HEK293 (cell line): ENCODE measurements at regions not wholly inside any gene's neighbourhood (a gene's known extent, or its start where the extent isn't known, plus 50 kb on each side); places are given as distances from the start of the nearest gene placed in this dataset.

ENCODE experiments used
- CTCF ChIA-PET: fragments of 350-600 bp; formaldehyde crosslinking; extraction: SDS; loops from one replicate; lab custom pipeline; 2021; ENCODE audit warnings: antibody characterized with exemption; lab: Yijun Ruan, JAX
- POLR2A ChIA-PET: fragments of 300-600 bp; formaldehyde crosslinking; extraction: SDS; loops from one replicate; lab custom pipeline; 2020; ENCODE audit warnings: antibody characterized with exemption, inconsistent platforms; lab: Yijun Ruan, JAX
- H3K27ac ChIP-seq: fragments of 200-500 bp; sonication (Bioruptor generic); 2 replicates; pipeline ENCODE4 v1.5.1; 2014; ENCODE audit warnings: low read depth, low read length, control low read depth, inconsistent platforms; ENCODE audit errors: extremely low read depth
- H3K36me3 ChIP-seq, 2 experiments: fragments of 200-500 bp in 1 of 2; sonication (Bioruptor generic) in 1 of 2; 1 replicate in 1 of 2; 2 replicates in 1 of 2; pipeline ENCODE4 v1.5.1; 2014 to 2017; ENCODE audit warnings: inconsistent platforms in 2 of 2, low read length in 2 of 2; ENCODE audit not compliant: control insufficient read depth in 2 of 2, insufficient read depth in 1 of 2
- H3K4me1 ChIP-seq: fragments of 200-500 bp; sonication (Bioruptor generic); 2 replicates; pipeline ENCODE4 v1.5.1; 2014; ENCODE audit warnings: mild to moderate bottlenecking, low read length, inconsistent platforms; ENCODE audit not compliant: control insufficient read depth, insufficient read depth
- H3K4me3 ChIP-seq: 2 replicates; pipeline ENCODE4 v1.5.1; 2011; ENCODE audit warnings: low read depth, mild to moderate bottlenecking, control low read depth, low read length, moderate library complexity
- H3K9me3 ChIP-seq: fragments of 200-500 bp; sonication (Bioruptor generic); 2 replicates; pipeline ENCODE4 v1.5.1; 2014; ENCODE audit warnings: low read depth, low read length, inconsistent platforms; ENCODE audit not compliant: control insufficient read depth, insufficient read depth
- BCL6B ChIP-seq: fragments of 450-650 bp; formaldehyde crosslinking; IDR thresholded peaks from 2 replicates; pipeline ENCODE4 v1.5.1; 2017; ENCODE audit warnings: missing biosample characterization, missing genetic modification characterization
- GLIS1 ChIP-seq: fragments of 450-650 bp; formaldehyde crosslinking; IDR thresholded peaks from 2 replicates; pipeline ENCODE4 v1.5.1; 2016; ENCODE audit warnings: missing biosample characterization, missing genetic modification characterization
- HOXC10 ChIP-seq: sonication (generic); formaldehyde crosslinking; IDR thresholded peaks from 2 replicates; pipeline ENCODE4 v1.8.1; 2023; ENCODE audit warnings: mild to moderate bottlenecking, missing genetic modification reagents
- MYNN ChIP-seq: fragments of 450-650 bp; formaldehyde crosslinking; IDR thresholded peaks from 2 replicates; pipeline ENCODE4 v1.5.1; 2016; ENCODE audit warnings: missing biosample characterization, missing genetic modification characterization, borderline replicate concordance
- PATZ1 ChIP-seq: fragments of 450-650 bp; formaldehyde crosslinking; IDR thresholded peaks from 2 replicates; pipeline ENCODE4 v1.5.1; 2016; ENCODE audit warnings: missing biosample characterization, missing genetic modification characterization
- PRDM1 ChIP-seq: fragments of 450-650 bp; formaldehyde crosslinking; IDR thresholded peaks from 2 replicates; pipeline ENCODE4; 2016; ENCODE audit warnings: missing biosample characterization, missing genetic modification characterization
- TCF7L2 ChIP-seq: IDR thresholded peaks from 2 replicates; pipeline ENCODE4 v1.6.1; 2011; ENCODE audit warnings: low read depth, mild to moderate bottlenecking, inconsistent platforms, low read length, moderate library complexity, borderline replicate concordance
- TRIM28 ChIP-seq: IDR thresholded peaks from 2 replicates; pipeline ENCODE4 v1.6.1; 2011; ENCODE audit warnings: low read length, control low read depth, borderline replicate concordance
- ZBTB17 ChIP-seq: fragments of 450-650 bp; formaldehyde crosslinking; IDR thresholded peaks from 2 replicates; pipeline ENCODE4 v1.5.1; 2016; ENCODE audit warnings: missing biosample characterization, missing genetic modification characterization
- ZBTB44 ChIP-seq: fragments of 450-650 bp; IDR thresholded peaks from 2 replicates; pipeline ENCODE4 v1.5.1; 2018; ENCODE audit warnings: missing biosample characterization, mild to moderate bottlenecking, missing genetic modification characterization
- ZBTB7A ChIP-seq: fragments of 450-650 bp; formaldehyde crosslinking; IDR thresholded peaks from 2 replicates; pipeline ENCODE4 v1.5.1; 2016; ENCODE audit warnings: low read depth, missing biosample characterization, missing genetic modification characterization
- ZBTB8A ChIP-seq: fragments of 450-650 bp; formaldehyde crosslinking; IDR thresholded peaks from 2 replicates; pipeline ENCODE4 v1.5.1; 2016; ENCODE audit warnings: missing biosample characterization, missing genetic modification characterization
- ZNF157 ChIP-seq: fragments of 450-650 bp; formaldehyde crosslinking; IDR thresholded peaks from 2 replicates; pipeline ENCODE4 v1.5.1; 2016; ENCODE audit warnings: missing biosample characterization, missing genetic modification characterization
- ZNF16 ChIP-seq: fragments of 450-650 bp; formaldehyde crosslinking; IDR thresholded peaks from 2 replicates; pipeline ENCODE4 v1.5.1; 2016; ENCODE audit warnings: low read depth, missing biosample characterization, missing genetic modification characterization
- ZNF211 ChIP-seq: fragments of 450-650 bp; formaldehyde crosslinking; IDR thresholded peaks from 2 replicates; pipeline ENCODE4 v1.5.1; 2016; ENCODE audit warnings: low read depth, missing biosample characterization, missing genetic modification characterization
- ZNF248 ChIP-seq: fragments of 450-650 bp; formaldehyde crosslinking; IDR thresholded peaks from 2 replicates; pipeline ENCODE4 v1.5.1; 2017; ENCODE audit warnings: missing biosample characterization, missing genetic modification characterization
- ZNF274 ChIP-seq, 2 experiments: fragments of 200-500 bp in 1 of 2; fragments of 450-650 bp in 1 of 2; sonication (Bioruptor generic) in 1 of 2; formaldehyde crosslinking in 1 of 2; IDR thresholded peaks; 2 replicates each; pipeline versions ENCODE4 v1.5.1 to v1.6.1; 2014 to 2016; ENCODE audit warnings: borderline replicate concordance in 1 of 2, inconsistent platforms in 1 of 2, low read length in 1 of 2, missing biosample characterization in 1 of 2, missing genetic modification characterization in 1 of 2
- ZNF398 ChIP-seq: fragments of 450-650 bp; formaldehyde crosslinking; IDR thresholded peaks from 2 replicates; pipeline ENCODE4 v1.5.1; 2017; ENCODE audit warnings: missing biosample characterization, missing genetic modification characterization
- ZNF416 ChIP-seq: fragments of 450-650 bp; formaldehyde crosslinking; IDR thresholded peaks from 2 replicates; pipeline ENCODE4 v1.5.1; 2016; ENCODE audit warnings: missing biosample characterization, missing genetic modification characterization
- ZNF449 ChIP-seq: fragments of 450-650 bp; formaldehyde crosslinking; IDR thresholded peaks from 2 replicates; pipeline ENCODE4 v1.5.1; 2017; ENCODE audit warnings: missing biosample characterization, mild to moderate bottlenecking, missing genetic modification characterization, moderate library complexity
- ZNF544 ChIP-seq: fragments of 450-650 bp; formaldehyde crosslinking; IDR thresholded peaks from 2 replicates; pipeline ENCODE4 v1.5.0; 2017; ENCODE audit warnings: missing biosample characterization, missing genetic modification characterization
- ZNF701 ChIP-seq: fragments of 450-650 bp; formaldehyde crosslinking; IDR thresholded peaks from 2 replicates; pipeline ENCODE4 v1.5.1; 2016; ENCODE audit warnings: missing biosample characterization, missing genetic modification characterization
- ZNF837 ChIP-seq: fragments of 450-650 bp; formaldehyde crosslinking; IDR thresholded peaks from 2 replicates; pipeline ENCODE4 v1.5.1; 2016; ENCODE audit warnings: missing biosample characterization, missing genetic modification characterization

- no peak overlapping the region for H3K27ac ChIP-seq
- CTCF ChIA-PET = interaction anchor here (0.7 kb wide), 1 partner anchor 1455 kb away, joined by 3 read pairs; no protein-coding TSS in a partner anchor
- no peaks in the 10 kb centered on the region for H3K9me3 ChIP-seq
Measured at GRCh38 chr13:64441740-64442139, 2788.4 kb downstream of the PCDH9 start.

GRCh38 chr13:64438084-64438483, 2792.1 kb downstream of the PCDH9 start:
- no peak overlapping the region for H3K27ac ChIP-seq
- no peaks in the 10 kb centered on the region for H3K36me3 ChIP-seq
- no peak for TF ChIP-seq ZBTB44 (tag by site-specific recombination)
- no peak for TF ChIP-seq ZNF16 (tag by site-specific recombination)
- no peak for TF ChIP-seq TCF7L2
- TF ChIP-seq ZNF211 (tag by site-specific recombination) = no peak
- TF ChIP-seq ZNF837 (tag by site-specific recombination) = no peak
- TF ChIP-seq PRDM1 (tag by site-specific recombination) = no peak
- no peak for TF ChIP-seq ZNF274 (IDR thresholded peaks at IDR 0.05; ENCODE audit: low read length)
- TF ChIP-seq ZNF274 (tag by site-specific recombination; IDR thresholded peaks at IDR 0.05; ENCODE audit: borderline replicate concordance) = no peak
- TF ChIP-seq ZNF449 (tag by site-specific recombination) = no peak
- no peak for TF ChIP-seq PATZ1 (tag by site-specific recombination)
- no peak for TF ChIP-seq ZBTB7A (tag by site-specific recombination)
- no peak for TF ChIP-seq ZNF544 (tag by site-specific recombination)
- TF ChIP-seq BCL6B (tag by site-specific recombination) = no peak
- no peak for TF ChIP-seq ZNF248 (tag by site-specific recombination)
- TF ChIP-seq ZNF398 (tag by site-specific recombination) = no peak
- no peak for TF ChIP-seq GLIS1 (tag by site-specific recombination)
- TF ChIP-seq ZNF157 = no peak
- TF ChIP-seq MYNN (tag by site-specific recombination) = no peak
- TF ChIP-seq ZBTB8A = no peak
- no peaks in the 10 kb centered on the region for H3K4me1 ChIP-seq
- H3K9me3 ChIP-seq = no peaks in the 10 kb centered on the region
- H3K4me3 ChIP-seq = no peak overlapping the region
- POLR2A ChIA-PET = no interaction called here
- CTCF ChIA-PET = interaction anchor here (0.6 kb wide), 1 partner anchor 234 kb away, joined by 4 read pairs; no protein-coding TSS in a partner anchor

More at GRCh38 chr13:64441740-64442139, 2788.4 kb downstream of the PCDH9 start:
- TF ChIP-seq ZNF416 (tag by site-specific recombination) (no peak), ZNF701 (tag by site-specific recombination) (no peak), ZBTB17 (tag by site-specific recombination) (no peak), HOXC10 (no peak), TRIM28 (no peak)
- TF ChIP-seq, all 188 proteins: peak for 0
- H3K4me1 ChIP-seq = no peaks in the 10 kb centered on the region
- H3K36me3 ChIP-seq = no peaks in the 10 kb centered on the region
- H3K4me3 ChIP-seq = no peak overlapping the region
- POLR2A ChIA-PET = no interaction called here
